Spleen (tissue), 11 donors: ENCODE measurements at regions not wholly inside any gene's neighbourhood (a gene's known extent, or its start where the extent isn't known, plus 50 kb on each side); places are given as distances from the start of the nearest gene placed in this dataset.

ENCODE experiments used
- DNase-seq: peaks from one replicate; pipeline ENCODE4 v3.0.0-alpha.2; 2020
- H3K27ac ChIP-seq, 8 donors: fragments of 200-600 bp; sonication (generic) in 7 of 8; 1 replicate in 4 of 8; 2 replicates in 4 of 8; pipeline versions ENCODE4 v1.5.0 to v1.8.0; 2016 to 2021; ENCODE audit warnings: inconsistent platforms in 4 of 8, mild to moderate bottlenecking in 4 of 8, moderate library complexity in 1 of 8
- H3K27me3 ChIP-seq, 7 donors: fragments of 200-600 bp; sonication (generic) in 6 of 7; replicated peaks in 1 of 7; 1 replicate in 4 of 7; 2 replicates in 3 of 7; pipeline versions ENCODE4 v1.5.0 to v1.8.0; 2016 to 2021; ENCODE audit warnings: inconsistent platforms in 3 of 7, mild to moderate bottlenecking in 1 of 7
- H3K36me3 ChIP-seq, 6 donors: fragments of 200-600 bp; sonication (generic) in 5 of 6; 1 replicate in 4 of 6; 2 replicates in 2 of 6; pipeline versions ENCODE4 v1.5.0 to v1.8.0; 2016 to 2021; ENCODE audit warnings: inconsistent platforms in 2 of 6
- H3K4me1 ChIP-seq, 6 donors: fragments of 200-600 bp; sonication (generic) in 5 of 6; 1 replicate in 3 of 6; 2 replicates in 3 of 6; pipeline versions ENCODE4 v1.5.0 to v1.8.0; 2016 to 2021; ENCODE audit warnings: inconsistent platforms in 3 of 6
- H3K4me3 ChIP-seq, 8 donors: fragments of 200-600 bp; sonication (generic) in 7 of 8; 1 replicate in 4 of 8; 2 replicates in 4 of 8; pipeline versions ENCODE4 v1.5.0 to v1.8.0; 2016 to 2021; ENCODE audit warnings: inconsistent platforms in 4 of 8, mild to moderate bottlenecking in 4 of 8, moderate library complexity in 2 of 8
- H3K9me3 ChIP-seq, 8 donors: fragments of 200-600 bp; sonication (generic) in 7 of 8; 1 replicate in 4 of 8; 2 replicates in 4 of 8; pipeline versions ENCODE4 v1.5.0 to v1.8.0; 2016 to 2021; ENCODE audit warnings: inconsistent platforms in 4 of 8
- POLR2A ChIP-seq, 3 donors: fragments of 450-650 bp; IDR thresholded peaks; one replicate each; pipeline ENCODE4 v1.5.1; 2017; ENCODE audit warnings: antibody characterized with exemption in 3 of 3, mild to moderate bottlenecking in 1 of 3
- POLR2AphosphoS5 ChIP-seq, 3 donors: sonication (generic); formaldehyde crosslinking; IDR thresholded peaks; one replicate each; pipeline ENCODE4 v1.5.1; 2017; ENCODE audit warnings: antibody characterized with exemption in 3 of 3
- WGBS, 5 donors: extraction: QIAGEN DNeasy Blood & Tissue Kit in 3 of 5; methylation state at CpG; one replicate each; pipeline versions ENCODE4 v1.1.5 to v1.1.7; 2013 to 2018; 5-methylcytosine and 5-hydroxymethylcytosine counted together
- intact Hi-C: fragments of 100-400 bp; cut with DNase I; formaldehyde crosslinking; loops from one replicate; pipeline ENCODE4 v1.15.0; 2023; ENCODE audit warnings: low total_unique reads
- TF ChIP-seq, protein P1 (sequence below), 11 experiments: fragments of 200-600 bp in 7 of 11; fragments of 450-650 bp in 4 of 11; sonication (generic) in 4 of 11; IDR thresholded peaks in 8 of 11; conservative IDR thresholded peaks in 3 of 11; 1 replicate in 7 of 11; 2 replicates in 4 of 11; pipeline versions ENCODE4 v1.4.0 to v1.8.0; 2016 to 2021; ENCODE audit warnings: antibody characterized with exemption in 11 of 11, inconsistent platforms in 4 of 11, mild to moderate bottlenecking in 1 of 11
- donor health status: healthy with polysubstance abuse.
- donor health status: DM: no; HTN: no; CAD: no; lungs with moderate emphysema.
- donor health status: DM: no; HTN: no; CAD: no.
- donor health status: Bipolar disorder and iron deficiency.
- donor health status: healthy.
- donor health status: DM: no; HTN: no; CAD: no.
- donor health status: DM: yes; HTN: yes; CAD: no.

- TF ChIP-seq POLR2A (IDR thresholded peaks at IDR 0.05), result no peak
- no peak for TF ChIP-seq POLR2AphosphoS5 (IDR thresholded peaks at IDR 0.05)
- TF ChIP-seq, protein P1, sequence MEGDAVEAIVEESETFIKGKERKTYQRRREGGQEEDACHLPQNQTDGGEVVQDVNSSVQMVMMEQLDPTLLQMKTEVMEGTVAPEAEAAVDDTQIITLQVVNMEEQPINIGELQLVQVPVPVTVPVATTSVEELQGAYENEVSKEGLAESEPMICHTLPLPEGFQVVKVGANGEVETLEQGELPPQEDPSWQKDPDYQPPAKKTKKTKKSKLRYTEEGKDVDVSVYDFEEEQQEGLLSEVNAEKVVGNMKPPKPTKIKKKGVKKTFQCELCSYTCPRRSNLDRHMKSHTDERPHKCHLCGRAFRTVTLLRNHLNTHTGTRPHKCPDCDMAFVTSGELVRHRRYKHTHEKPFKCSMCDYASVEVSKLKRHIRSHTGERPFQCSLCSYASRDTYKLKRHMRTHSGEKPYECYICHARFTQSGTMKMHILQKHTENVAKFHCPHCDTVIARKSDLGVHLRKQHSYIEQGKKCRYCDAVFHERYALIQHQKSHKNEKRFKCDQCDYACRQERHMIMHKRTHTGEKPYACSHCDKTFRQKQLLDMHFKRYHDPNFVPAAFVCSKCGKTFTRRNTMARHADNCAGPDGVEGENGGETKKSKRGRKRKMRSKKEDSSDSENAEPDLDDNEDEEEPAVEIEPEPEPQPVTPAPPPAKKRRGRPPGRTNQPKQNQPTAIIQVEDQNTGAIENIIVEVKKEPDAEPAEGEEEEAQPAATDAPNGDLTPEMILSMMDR (IDR thresholded peaks at IDR 0.05 in 8 of 11, conservative IDR thresholded peaks at IDR 0.05 in 3 of 11), result no peak
- H3K4me1 ChIP-seq, result no peaks in the 10 kb centered on the region
Observed at GRCh38 chr1:4312024-4312423, 342.4 kb upstream of the AJAP1 start.

GRCh38 chr1:4315202-4315601 is 339.2 kb upstream of the AJAP1 start:
- Histone ChIP-seq H3K27ac (no peak overlapping the region), H3K27me3 (peaks cover 0 to 18% (median 0%) of the 10 kb centered on the region in 7 donors), H3K4me3 (no peak overlapping the region), H3K9me3 (peaks cover 0 to 39% (median 27%) of the 10 kb centered on the region in 8 donors), H3K4me1 (no peaks in the 10 kb centered on the region), H3K36me3 (no peaks in the 10 kb centered on the region)
- DNase-seq, result no peak
- intact Hi-C loops, result no loop called here
- TF ChIP-seq POLR2A (IDR thresholded peaks at IDR 0.05) (no peak), POLR2AphosphoS5 (IDR thresholded peaks at IDR 0.05) (no peak)
- TF ChIP-seq, protein P1 (IDR thresholded peaks at IDR 0.05 in 8 of 11, conservative IDR thresholded peaks at IDR 0.05 in 3 of 11), result no peak
- 46 to 79% (median 59%) methylated on average over 4 of the region's 4 CpGs for WGBS, 5 donors

More at GRCh38 chr1:4312024-4312423, 342.4 kb upstream of the AJAP1 start:
- no peaks in the 10 kb centered on the region for H3K36me3 ChIP-seq
- 52 to 75% (median 63%) methylated on average over 6 of the region's 6 CpGs for WGBS, 5 donors
- H3K9me3 ChIP-seq, result peaks cover 0 to 39% (median 27%) of the 10 kb centered on the region in 8 donors
- no peak for DNase-seq
- H3K4me3 ChIP-seq, result no peak overlapping the region
- peaks cover 0 to 16% (median 0%) of the 10 kb centered on the region in 7 donors for H3K27me3 ChIP-seq
- H3K27ac ChIP-seq, result no peak overlapping the region
- intact Hi-C loops, result no loop called here

GRCh38 chr1:4317207-4317606 is 337.2 kb upstream of the AJAP1 start:
- H3K27ac ChIP-seq, result no peak overlapping the region
- TF ChIP-seq POLR2A (IDR thresholded peaks at IDR 0.05) (no peak), POLR2AphosphoS5 (IDR thresholded peaks at IDR 0.05) (no peak)
- TF ChIP-seq, protein P1 (IDR thresholded peaks at IDR 0.05 in 8 of 11, conservative IDR thresholded peaks at IDR 0.05 in 3 of 11), result no peak
- intact Hi-C loops, result no loop called here
- peaks cover 0 to 54% (median 33%) of the 10 kb centered on the region in 8 donors for H3K9me3 ChIP-seq
- 64 to 87% (median 78%) methylated on average over 6 of the region's 6 CpGs for WGBS, 5 donors
- H3K4me1 ChIP-seq, result no peaks in the 10 kb centered on the region
- peaks cover 0 to 18% (median 0%) of the 10 kb centered on the region in 7 donors for H3K27me3 ChIP-seq
- H3K4me3 ChIP-seq, result no peak overlapping the region
- H3K36me3 ChIP-seq, result no peaks in the 10 kb centered on the region
- DNase-seq, result no peak

DNA sequence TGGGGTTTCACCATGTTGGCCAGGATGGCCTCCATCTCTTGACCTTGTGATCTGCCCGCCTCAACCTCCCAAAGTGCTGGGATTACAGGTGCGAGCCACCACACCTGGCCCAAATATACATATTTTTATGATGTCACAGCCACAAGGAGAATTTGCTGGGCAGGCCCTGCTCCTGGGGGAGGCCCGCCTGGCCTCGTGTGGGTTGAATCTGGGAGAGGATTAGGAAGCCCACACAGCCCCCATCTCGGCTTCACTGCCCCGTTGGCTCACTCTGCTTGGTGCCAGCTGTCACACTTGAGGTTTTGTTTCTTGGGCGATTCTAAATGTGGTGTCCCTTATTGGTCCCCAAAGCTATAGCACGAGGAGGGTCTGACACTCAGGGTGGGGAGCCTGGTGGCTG is 335.7 kb upstream of the AJAP1 start:
- Histone ChIP-seq H3K9me3 (peaks cover 0 to 44% (median 26%) of the 10 kb centered on the region in 8 donors), H3K27ac (no peak overlapping the region), H3K4me3 (no peak overlapping the region), H3K36me3 (no peaks in the 10 kb centered on the region), H3K4me1 (no peaks in the 10 kb centered on the region), H3K27me3 (peaks cover 0 to 18% (median 0%) of the 10 kb centered on the region in 7 donors)
- intact Hi-C loops, result no loop called here
- TF ChIP-seq POLR2A (IDR thresholded peaks at IDR 0.05) (no peak), POLR2AphosphoS5 (IDR thresholded peaks at IDR 0.05) (no peak)
- TF ChIP-seq, protein P1 (IDR thresholded peaks at IDR 0.05 in 8 of 11, conservative IDR thresholded peaks at IDR 0.05 in 3 of 11), result no peak
- DNase-seq, result peak; percentile 43
- 72 to 90% (median 74%) methylated on average over 7 to 8 of the region's 8 CpGs for WGBS, 5 donors
